Heart right ventricle (tissue), 16 donors: ENCODE measurements at regions not wholly inside any gene's neighbourhood (a gene's known extent, or its start where the extent isn't known, plus 50 kb on each side); places are given as distances from the start of the nearest gene placed in this dataset.

Source experiments
- ATAC-seq, 8 donors: fragments of 200-7000 bp; cut with Tn5 transposase; one replicate each; pipeline ENCODE4 v1.9.1; 2020; ENCODE audit warnings: mild to moderate bottlenecking in 8 of 8, moderate library complexity in 8 of 8, moderate number of reproducible peaks in 1 of 8
- DNase-seq, 2 donors: peaks; one replicate each; pipeline ENCODE4 v3.0.0-alpha.2; 2020
- H3K27ac ChIP-seq, 10 donors: fragments of 200-600 bp; sonication (generic) in 2 of 10; one replicate each; pipeline versions ENCODE4 v1.5.0 to v1.8.0; 2020 to 2022; ENCODE audit warnings: mild to moderate bottlenecking in 3 of 10
- H3K27me3 ChIP-seq, 7 donors: fragments of 200-600 bp; one replicate each; pipeline ENCODE4 v1.8.0; 2021 to 2022; ENCODE audit warnings: mild to moderate bottlenecking in 2 of 7
- H3K36me3 ChIP-seq, 9 donors: fragments of 200-600 bp; sonication (generic) in 1 of 9; one replicate each; pipeline versions ENCODE4 v1.5.0 to v1.8.0; 2020 to 2022; ENCODE audit warnings: mild to moderate bottlenecking in 2 of 9
- H3K4me1 ChIP-seq, 9 donors: fragments of 200-600 bp; sonication (generic) in 1 of 9; one replicate each; pipeline versions ENCODE4 v1.5.0 to v1.8.0; 2020 to 2022; ENCODE audit warnings: mild to moderate bottlenecking in 4 of 9
- H3K4me3 ChIP-seq, 10 donors: fragments of 200-600 bp; sonication (generic) in 2 of 10; one replicate each; pipeline versions ENCODE4 v1.5.0 to v1.8.0; 2020 to 2022; ENCODE audit warnings: mild to moderate bottlenecking in 7 of 10, moderate library complexity in 2 of 10
- H3K9me3 ChIP-seq, 11 donors: fragments of 200-600 bp in 10 of 11; sonication (generic) in 2 of 11; one replicate each; pipeline versions ENCODE4 v1.5.0 to v1.8.0; 2013 to 2022; ENCODE audit warnings: mild to moderate bottlenecking in 2 of 11, control low read depth in 1 of 11, moderate library complexity in 1 of 11
- WGBS, 2 donors: extraction: QIAGEN DNeasy Blood & Tissue Kit; methylation state at CpG; one replicate each; pipeline ENCODE4 v1.1.7; 2013; ENCODE audit warnings: inconsistent platforms in 1 of 2; 5-methylcytosine and 5-hydroxymethylcytosine counted together
- intact Hi-C, 10 donors: fragments of 100-400 bp; cut with DNase I; formaldehyde crosslinking; loops; one replicate each; pipeline versions ENCODE4 v1.11.1 to v1.14.2; 2022
- TF ChIP-seq, protein P1 (sequence below), 9 donors: fragments of 200-600 bp; sonication (generic) in 2 of 9; IDR thresholded peaks; one replicate each; pipeline versions ENCODE4 v1.5.0 to v1.8.0; 2021 to 2022; ENCODE audit warnings: antibody characterized with exemption in 9 of 9, mild to moderate bottlenecking in 5 of 9, moderate library complexity in 1 of 9
- donor health status: Arrhythmogenic right ventricular cardiomyopathy.
- donor health status: ischemic (EF 13 %, LVEDD 7.1; RV severe dilation, severe dysfunction).
- donor health status: healthy with polysubstance abuse.
- donor health status: DM: no; HTN: yes; CAD: no.
- donor health status: DM: no; HTN: no; CAD: no.
- donor health status: ischemic (EF 25% LVEDD 6.9; RV normal size, moderate dysfunction).
- donor health status: ischemic (EF 25% LVEDD 5.7; RV mildly dilated, moderate dysfunction).
- donor health status: healthy.
- donor health status: DM: yes; HTN: yes; CAD: no.
- donor health status: Ischemic cardiomyopathy.
- donor health status: ischemic (EF 35%, LVEDD 5.7; RV mildly dilated, moderate dysfunction).
- donor health status: nonischemic (EF 11% LVEDD 7.7; RV severe dilation, severe dysfunction).
- donor health status: DM: yes; HTN: yes; CAD: no.
- donor health status: PGD.
- donor health status: ischemic (EF 29% LVEDD 5.4; RV normal size, mild dysfunction).
- donor health status: nonischemic (EF 23%, LVEDD 6.1; RV moderate dilation, normal function).

GRCh38 chr14:97703006-97703760 is 906.0 kb downstream of the VRK1 start:
- 40 to 54% methylated on average over 12 of the region's 12 CpGs for WGBS, 2 donors
- TF ChIP-seq, protein P1, sequence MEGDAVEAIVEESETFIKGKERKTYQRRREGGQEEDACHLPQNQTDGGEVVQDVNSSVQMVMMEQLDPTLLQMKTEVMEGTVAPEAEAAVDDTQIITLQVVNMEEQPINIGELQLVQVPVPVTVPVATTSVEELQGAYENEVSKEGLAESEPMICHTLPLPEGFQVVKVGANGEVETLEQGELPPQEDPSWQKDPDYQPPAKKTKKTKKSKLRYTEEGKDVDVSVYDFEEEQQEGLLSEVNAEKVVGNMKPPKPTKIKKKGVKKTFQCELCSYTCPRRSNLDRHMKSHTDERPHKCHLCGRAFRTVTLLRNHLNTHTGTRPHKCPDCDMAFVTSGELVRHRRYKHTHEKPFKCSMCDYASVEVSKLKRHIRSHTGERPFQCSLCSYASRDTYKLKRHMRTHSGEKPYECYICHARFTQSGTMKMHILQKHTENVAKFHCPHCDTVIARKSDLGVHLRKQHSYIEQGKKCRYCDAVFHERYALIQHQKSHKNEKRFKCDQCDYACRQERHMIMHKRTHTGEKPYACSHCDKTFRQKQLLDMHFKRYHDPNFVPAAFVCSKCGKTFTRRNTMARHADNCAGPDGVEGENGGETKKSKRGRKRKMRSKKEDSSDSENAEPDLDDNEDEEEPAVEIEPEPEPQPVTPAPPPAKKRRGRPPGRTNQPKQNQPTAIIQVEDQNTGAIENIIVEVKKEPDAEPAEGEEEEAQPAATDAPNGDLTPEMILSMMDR (IDR thresholded peaks at IDR 0.05) = no peak
- ATAC-seq = no peak

DNA sequence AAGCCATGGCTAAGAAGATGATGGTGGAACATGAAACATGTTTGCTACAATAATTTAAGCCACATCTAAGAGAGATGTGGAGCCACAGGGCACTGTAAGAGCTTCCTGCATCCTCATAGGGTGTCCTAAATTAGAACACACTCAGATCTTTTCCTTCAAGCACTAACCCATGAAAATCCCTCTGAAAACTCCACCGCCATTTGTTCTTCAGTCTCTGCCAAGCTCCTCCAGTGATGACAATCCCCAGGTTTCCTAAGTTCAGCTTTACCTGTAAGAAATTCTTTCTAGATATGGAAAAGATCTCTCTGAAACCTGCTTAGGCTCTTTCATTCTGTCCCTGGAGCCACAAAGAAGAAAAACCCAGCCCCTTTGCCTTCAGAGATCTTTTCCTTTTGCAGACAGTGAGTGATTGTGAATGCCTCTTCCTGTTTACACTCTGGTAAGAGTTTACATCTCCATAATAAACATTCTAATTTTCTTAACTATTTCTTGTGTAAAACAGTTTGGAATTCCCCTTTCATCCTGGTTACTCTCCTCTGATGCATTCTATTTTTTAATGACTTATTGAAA is 907.2 kb downstream of the VRK1 start:
- peaks cover 0 to 11% (median 0%) of the 10 kb centered on the region in 9 donors for H3K4me1 ChIP-seq
- peak overlapping the region in 1 of 10 donors; percentile 78 for H3K27ac ChIP-seq

More at GRCh38 chr14:97703006-97703760, 906.0 kb downstream of the VRK1 start:
- peak overlapping the region in 1 of 10 donors; percentile 78 for H3K27ac ChIP-seq
- peaks cover 0 to 11% (median 0%) of the 10 kb centered on the region in 9 donors for H3K4me1 ChIP-seq
- H3K27me3 ChIP-seq = peaks cover 0 to 29% (median 4%) of the 10 kb centered on the region in 7 donors
- no peaks in the 10 kb centered on the region for H3K36me3 ChIP-seq
- DNase-seq = no peak
- peaks cover 0 to 11% (median 0%) of the 10 kb centered on the region in 11 donors for H3K9me3 ChIP-seq
- H3K4me3 ChIP-seq = no peak overlapping the region
- intact Hi-C loops = no loop called here

DNA sequence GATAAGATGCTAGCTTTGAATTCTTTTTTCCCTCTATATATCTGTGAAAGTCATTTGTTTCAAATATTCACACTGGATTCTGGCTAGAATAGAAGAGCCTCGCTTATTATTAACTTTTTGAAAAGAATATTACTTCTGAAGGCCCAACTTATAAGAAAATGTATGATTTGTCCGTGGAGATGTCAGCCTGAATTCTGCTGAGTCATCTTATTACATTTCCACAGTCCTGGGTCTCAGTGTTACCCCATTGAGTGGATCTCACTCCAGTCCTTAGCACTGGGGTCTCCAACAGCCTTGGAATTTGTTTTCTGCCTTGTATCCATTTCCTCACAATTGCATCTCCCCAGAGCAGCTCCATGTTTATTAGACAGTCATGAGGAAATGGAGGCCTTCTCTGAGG is 907.9 kb downstream of the VRK1 start:
- intact Hi-C loops = no loop called here
- H3K27ac ChIP-seq = peak overlapping the region in 1 of 10 donors; percentile 78
- TF ChIP-seq, protein P1 (IDR thresholded peaks at IDR 0.05) = no peak
- peaks cover 0 to 11% (median 0%) of the 10 kb centered on the region in 9 donors for H3K4me1 ChIP-seq
- H3K4me3 ChIP-seq = no peak overlapping the region
- WGBS, 2 donors = 35 to 80% methylated on average over 2 of the region's 2 CpGs
- no peaks in the 10 kb centered on the region for H3K36me3 ChIP-seq
- peaks cover 0 to 18% (median 2%) of the 10 kb centered on the region in 7 donors for H3K27me3 ChIP-seq
- DNase-seq = no peak
- peaks cover 0 to 1% (median 0%) of the 10 kb centered on the region in 11 donors for H3K9me3 ChIP-seq
- ATAC-seq = no peak

More for the DNA sequence above, 907.2 kb downstream of the VRK1 start:
- Histone ChIP-seq H3K27me3 (peaks cover 0 to 22% (median 1%) of the 10 kb centered on the region in 7 donors), H3K36me3 (no peaks in the 10 kb centered on the region), H3K4me3 (no peak overlapping the region), H3K9me3 (peaks cover 0 to 6% (median 0%) of the 10 kb centered on the region in 11 donors)
- 87 to 88% methylated on average over 1 of the region's 1 CpG for WGBS, 2 donors
- ATAC-seq (no peak), DNase-seq (no peak)
- TF ChIP-seq, protein P1 (IDR thresholded peaks at IDR 0.05) = no peak
- intact Hi-C loops = no loop called here

GRCh38 chr14:97705976-97706375 is 908.8 kb downstream of the VRK1 start:
- no peaks in the 10 kb centered on the region for H3K36me3 ChIP-seq
- intact Hi-C loops = no loop called here
- peak overlapping the region in 1 of 10 donors; percentile 78 for H3K27ac ChIP-seq
- H3K9me3 ChIP-seq = no peaks in the 10 kb centered on the region
- ATAC-seq (peak in 1 of 8 donors; percentile 38), DNase-seq (no peak)
- 62 to 67% methylated on average over 2 of the region's 2 CpGs for WGBS, 2 donors
- TF ChIP-seq, protein P1 (IDR thresholded peaks at IDR 0.05) = no peak
- H3K27me3 ChIP-seq = peaks cover 0 to 18% (median 0%) of the 10 kb centered on the region in 7 donors
- H3K4me3 ChIP-seq = no peak overlapping the region
- H3K4me1 ChIP-seq = peaks cover 0 to 11% (median 0%) of the 10 kb centered on the region in 9 donors
